Renal pelvis (tissue), 1 donor: ENCODE measurements at regions not wholly inside any gene's neighbourhood (a gene's known extent, or its start where the extent isn't known, plus 50 kb on each side); places are given as distances from the start of the nearest gene placed in this dataset.
"Not testable (repeated sequence)": the region's sequence is repeated elsewhere in the genome, so short reads cannot be mapped to it uniquely, and the experiment has no call there.

ENCODE experiments used
- DNase-seq: peaks from one replicate; pipeline ENCODE4 v3.0.0-alpha.2; 2013

DNA sequence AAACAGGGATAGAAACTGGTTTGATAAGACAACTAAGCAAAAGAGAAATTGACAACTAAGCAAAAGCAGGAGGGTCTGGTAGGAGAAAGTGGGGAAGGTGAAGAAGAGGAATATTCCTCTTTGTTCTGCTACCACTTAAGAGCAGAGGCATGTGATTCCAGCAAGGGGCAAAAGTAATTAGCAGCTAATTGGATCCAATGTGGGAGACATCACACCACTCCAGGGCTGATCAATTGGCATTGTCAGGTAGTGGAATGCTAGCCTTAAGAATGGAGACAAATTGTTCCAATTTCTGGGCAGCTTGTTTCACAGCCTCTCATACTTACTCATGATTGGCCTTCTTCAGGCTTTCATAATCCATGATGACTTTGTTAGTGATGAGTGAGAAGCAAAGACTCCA lies 547.1 kb upstream of the GCFC2 start:
- no peak for DNase-seq

DNA sequence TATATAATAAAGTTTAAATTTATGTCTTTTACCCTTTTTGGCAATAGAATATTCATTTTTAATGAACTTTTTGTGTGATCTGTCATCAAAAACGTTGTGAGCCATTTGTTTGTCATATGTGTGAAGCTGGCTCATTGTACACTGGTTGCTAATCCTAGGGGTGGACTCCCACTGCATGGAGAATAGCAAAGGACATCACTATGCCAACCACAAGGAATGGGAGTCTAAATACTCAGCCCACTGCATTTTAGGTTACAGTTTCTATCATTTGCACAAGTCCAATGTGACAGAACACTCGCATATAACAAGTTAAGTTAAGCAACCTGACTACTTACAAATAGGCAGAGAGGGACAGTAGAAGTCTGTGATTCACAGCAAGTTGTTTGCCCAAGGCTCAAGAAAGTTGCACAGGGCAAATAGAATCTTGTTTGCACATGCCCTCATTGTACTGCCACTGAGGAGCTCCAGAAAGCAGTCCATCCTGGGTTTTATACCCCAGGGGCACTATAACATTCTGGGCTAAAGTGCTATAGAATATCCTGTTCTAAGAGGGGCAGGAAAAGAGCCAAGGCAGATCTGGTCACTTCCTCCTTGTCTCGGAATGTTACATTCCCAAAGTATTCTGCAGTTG lies 545.9 kb upstream of the GCFC2 start:
- DNase-seq = no peak

DNA sequence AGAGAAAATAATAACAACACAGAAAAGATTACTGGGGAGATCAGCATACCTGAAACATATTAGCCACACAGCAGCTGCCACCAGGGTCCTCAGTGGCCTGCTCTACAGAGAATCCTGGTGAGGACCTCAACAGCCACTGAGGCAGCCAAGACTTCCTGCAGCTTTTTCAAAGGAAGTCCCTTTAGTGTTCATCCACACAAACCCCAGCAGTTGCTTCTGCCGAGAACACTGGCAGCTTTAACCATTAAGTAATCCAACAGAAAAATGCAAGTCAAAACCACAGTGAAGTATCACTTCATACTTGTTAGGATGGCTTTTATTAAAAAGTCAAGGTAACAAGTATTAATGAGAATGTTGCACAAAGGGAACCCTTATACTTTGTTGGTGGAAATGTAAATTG lies 542.0 kb upstream of the GCFC2 start:
- no peak for DNase-seq

DNA sequence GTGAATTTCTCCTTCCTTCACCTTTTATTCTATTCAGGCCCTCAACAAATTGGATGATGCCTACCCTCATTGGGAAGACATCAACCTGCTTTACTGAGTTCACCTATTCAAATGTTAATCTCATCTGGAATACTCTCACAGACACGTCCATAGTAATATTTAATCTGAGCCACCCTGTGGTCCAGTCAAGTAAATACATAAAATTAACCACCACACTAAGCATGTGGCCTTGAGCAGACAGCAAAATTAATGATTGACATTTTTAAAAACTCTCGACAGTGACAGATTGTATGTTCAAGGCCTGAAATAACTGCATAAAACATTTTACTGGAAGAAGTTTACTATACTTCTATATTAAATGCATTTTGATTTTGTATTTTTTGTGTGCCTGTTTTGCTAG lies 540.6 kb upstream of the GCFC2 start:
- no peak for DNase-seq

DNA sequence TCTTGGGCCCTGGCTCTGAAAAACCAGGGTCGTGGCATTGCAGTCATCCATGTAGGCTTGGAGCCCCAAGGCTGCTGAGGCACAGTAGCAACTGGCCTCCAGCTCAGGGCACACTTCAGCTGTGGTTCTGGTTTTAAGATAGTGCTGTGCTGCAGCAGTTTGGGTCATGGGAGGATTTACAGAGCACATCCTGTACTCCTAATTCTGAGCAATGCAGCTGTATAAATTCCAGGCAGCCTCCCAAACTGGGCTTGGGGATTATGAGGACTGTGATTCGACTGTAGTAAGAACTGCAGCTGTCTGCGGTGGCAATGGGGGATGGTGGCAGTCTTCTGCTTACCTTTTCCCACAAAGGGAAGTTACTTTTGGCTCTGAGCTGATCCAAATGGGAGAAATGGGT lies 536.3 kb upstream of the GCFC2 start:
- no peak for DNase-seq

DNA sequence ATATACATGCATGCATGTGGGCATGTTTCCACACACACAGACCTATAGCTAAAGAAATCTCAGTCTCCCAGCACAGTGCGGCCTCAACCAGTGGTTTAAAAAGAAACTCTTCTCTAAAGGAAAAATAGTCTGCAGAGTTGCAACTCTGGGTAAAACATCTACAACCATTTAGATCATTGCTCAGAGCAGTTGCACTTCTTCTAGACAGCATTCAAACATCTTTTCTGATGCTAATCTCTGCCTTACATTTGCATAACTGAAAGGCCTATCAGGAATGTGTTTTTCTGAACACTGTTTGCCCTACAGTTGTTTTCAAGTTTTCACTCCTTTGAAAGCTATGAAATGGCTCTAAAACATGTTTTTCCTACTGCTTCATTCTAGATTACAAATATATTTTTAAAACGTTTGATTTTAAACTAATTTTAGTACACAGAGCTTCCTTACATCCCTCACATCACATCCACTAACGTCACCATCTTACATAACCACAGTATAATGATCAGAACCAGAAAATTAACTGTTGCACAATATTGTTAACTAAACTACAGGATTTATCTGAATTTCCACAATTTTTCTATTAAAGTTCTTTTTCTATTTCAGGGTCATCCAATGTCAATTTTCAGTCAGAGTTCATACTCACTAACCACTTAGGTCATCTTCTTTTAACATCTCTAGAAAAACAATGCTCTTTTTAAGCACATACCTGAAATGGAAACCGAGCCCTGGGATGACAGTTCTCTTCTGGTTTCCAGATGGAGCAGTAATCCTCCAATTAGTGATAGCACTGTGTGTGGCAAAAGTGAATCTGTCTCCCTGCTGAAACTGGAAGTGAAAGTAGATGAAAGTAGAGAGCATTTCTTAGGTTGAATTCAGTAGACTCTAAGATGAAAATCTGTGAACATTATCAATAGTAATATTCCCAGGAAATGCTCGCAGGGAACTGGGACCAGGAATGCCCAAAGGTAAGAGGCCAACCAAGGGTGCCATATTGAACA lies 501.6 kb upstream of the GCFC2 start:
- DNase-seq = no peak

DNA sequence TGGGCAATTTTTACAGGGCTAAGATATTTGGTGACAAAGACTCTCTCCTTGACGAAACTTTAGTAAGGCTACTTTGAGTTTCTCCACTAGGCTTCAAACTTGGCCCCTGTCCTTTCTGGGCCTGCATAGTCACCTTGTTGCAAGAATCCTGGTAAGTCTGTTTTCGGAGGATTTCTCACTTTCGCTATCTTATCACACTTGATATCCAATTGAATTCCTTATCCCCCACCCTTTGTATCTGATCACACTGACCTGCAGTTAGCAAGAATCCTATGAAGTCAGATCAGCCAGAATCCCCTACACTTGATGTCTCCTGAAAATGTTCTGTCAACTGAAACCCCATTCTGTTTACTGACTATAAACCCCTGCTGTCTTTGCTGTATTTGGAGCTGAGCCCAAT lies 499.8 kb upstream of the GCFC2 start:
- no peak for DNase-seq

DNA sequence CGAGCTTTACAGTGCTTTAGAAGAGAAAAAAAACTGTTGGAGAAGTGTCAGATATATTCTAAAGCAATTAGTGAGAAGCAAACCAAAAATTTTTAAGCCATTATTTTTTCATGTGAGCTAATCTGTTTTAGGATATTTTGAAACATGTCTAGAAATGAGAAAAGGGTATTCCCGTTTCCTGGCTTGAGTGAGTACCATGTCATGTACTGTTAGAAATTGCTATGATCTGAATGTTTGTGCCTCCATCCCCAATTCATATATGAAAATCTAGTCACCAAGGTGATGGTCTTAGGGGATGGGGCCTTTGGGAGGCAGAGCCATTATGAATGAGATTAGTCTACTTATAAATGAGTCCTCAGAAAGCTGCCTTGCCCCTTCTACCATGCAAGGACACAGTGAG lies 493.3 kb upstream of the GCFC2 start:
- DNase-seq = no peak

DNA sequence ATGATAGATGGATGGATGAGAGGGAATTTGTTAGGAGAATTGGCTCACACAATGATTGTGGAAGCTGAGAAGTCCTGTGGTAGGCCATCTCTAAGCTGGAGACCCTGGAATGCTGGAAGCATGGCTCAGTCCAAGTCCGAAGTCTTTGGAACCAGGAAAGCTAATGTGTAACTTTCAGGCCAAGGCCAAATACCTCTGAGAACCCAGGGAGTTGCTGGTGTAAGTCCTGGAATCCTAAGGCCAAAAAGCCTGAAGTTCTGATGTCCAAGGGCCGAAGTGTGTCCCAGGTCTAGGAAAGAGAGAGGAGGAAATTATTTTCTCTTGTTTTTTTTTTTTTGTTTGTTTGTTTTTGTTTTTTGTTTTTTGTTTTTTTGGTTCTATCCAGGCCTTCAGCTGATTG lies 492.2 kb upstream of the GCFC2 start:
- DNase-seq = no peak

DNA sequence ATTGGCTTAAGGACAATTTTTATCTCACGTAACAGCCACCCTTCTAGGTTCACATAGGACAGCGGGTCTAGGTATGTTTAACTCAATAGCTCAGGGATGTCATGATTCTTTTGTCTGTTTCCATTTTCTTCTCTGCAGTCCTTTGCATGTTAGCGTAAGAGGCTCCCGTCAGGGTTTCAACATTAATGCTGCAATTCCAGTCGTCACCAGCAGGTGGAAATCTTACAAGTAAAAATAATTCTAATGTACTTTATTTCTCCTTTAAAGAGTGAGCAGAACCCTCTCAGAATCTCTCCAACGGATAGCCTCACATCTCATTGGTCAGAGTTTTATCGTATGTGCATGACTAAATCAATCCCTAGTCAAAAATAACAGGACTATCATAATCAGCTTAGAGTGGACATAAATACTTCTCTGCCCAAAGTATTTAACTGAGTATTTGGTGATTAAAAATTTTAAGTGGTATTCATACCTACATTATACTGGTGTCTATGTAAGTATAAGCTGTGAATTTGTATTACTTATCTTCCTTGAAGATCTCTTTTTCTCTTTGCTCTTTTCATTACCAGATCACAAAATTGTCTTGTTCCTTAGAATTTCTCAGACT lies 487.2 kb upstream of the GCFC2 start:
- peak; percentile 73 for DNase-seq

DNA sequence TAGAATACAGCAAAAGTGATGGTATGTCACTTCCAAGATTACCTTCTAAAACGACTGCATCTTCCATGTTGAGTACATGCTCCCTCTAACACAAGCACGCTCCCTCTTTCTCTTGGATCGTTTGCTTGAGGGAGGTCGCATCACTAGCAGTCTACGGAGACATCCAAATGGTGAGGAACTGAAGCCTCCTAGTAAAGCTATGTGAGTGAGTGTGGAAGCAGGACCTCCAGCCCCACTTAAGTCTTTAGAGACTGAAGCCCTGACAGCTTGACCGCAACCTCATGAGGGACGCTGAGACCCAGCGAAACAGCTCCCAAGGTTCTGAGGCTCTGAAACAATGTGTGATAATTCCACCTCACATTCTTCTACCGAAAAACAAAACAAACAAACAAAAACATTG lies 486.7 kb upstream of the GCFC2 start:
- no peak for DNase-seq

DNA sequence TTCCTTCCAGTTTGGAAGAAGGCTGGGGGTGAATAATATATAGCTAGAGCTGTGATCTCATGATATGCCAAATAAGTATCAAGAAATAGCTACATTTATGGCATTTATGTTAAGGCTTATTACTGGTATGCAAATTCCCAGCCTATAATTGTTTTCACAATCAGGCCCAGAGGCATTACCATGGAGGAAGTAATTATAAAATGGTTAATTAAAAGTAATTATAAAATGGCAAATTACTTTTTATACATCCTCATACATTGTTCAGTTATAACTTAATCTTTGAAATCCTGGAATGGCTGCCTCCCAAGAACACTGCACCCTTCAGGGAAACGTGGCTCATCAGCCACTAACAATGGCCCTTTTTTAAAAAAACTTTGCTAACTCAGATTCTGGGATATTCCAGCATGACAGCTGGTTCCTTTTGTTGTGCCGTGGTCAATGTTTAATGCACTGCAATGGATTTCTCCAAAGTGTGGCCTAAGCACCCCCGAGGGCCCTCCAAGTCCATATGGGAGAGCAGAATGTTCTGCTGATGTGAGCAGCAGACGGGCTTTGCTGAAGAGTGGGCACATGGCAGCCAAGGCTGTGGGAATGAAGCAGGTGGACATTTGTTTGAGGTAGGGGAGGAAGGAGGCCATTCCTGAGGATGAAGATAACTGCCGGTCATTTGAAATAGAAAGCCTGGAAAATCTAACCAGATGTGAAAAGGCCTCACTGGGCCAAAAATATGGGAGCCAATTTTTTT lies 483.5 kb upstream of the GCFC2 start:
- no peak for DNase-seq

DNA sequence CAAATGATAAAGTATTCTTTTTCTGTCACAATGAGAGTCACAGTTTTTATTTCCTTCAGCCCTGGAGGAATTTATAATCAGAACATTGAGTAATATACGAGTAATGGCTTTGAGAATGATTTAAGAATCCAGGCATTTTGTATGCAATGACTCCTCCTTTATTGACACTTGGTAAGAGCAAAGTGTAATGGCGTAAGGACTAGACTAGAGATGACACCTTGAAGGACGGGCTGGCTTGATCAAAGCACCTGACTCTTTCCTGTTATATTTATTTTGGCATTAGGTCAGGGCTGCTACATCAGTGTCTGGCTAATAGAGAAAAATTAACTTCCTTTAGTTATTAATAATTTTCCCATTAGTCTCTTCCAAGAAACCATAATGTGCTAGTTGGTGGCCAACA lies 482.4 kb upstream of the GCFC2 start:
- no peak for DNase-seq

DNA sequence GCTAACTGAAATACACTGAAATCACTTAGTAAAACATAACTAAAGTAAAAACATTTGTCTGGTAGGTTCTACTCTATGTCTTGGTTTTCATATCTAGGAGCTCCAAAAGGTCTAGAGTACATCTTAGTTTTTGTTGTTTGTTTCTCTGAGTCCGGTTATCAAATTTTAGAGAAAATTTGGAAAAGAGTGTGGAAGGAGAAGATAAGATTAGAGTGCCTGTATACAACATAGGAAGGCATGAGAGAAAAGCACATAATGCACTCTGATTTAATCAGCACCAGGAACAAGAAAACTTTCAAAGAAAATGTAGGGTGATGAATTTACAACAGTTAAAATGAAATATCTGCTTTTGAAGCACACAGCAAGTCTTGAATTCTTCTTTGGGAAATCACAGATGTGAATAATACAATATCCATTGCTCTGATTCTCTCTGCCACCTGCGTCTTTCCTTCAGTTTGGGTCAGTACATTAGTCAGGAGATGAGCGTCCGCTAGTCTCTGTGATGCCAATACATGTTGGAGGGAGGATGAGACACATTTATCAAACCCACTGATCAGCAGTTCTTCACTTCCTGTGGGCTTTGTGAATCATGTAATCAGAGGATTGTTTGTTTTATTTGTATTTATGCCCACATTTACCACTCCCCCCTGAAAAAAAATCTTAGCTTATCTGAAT lies 477.8 kb upstream of the GCFC2 start:
- DNase-seq = no peak

DNA sequence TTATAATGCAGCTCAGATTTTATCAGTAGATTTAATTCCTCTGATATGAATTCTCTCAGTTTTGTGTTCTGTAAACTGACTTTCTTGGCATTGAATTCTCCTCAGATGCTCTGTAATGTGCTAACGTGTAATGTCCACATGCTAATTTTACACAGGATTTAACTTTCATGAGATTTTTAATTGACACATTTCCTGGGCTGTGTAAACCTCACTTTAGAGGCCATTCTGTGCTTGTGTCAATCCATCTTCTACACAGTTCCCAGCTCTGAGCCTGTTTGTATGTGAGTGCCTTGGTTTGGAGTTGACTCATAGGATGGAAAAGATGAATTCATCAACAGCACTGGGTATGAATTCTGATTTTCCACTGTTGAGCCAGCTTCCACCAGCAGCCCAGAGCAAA lies 476.7 kb upstream of the GCFC2 start:
- no peak for DNase-seq

DNA sequence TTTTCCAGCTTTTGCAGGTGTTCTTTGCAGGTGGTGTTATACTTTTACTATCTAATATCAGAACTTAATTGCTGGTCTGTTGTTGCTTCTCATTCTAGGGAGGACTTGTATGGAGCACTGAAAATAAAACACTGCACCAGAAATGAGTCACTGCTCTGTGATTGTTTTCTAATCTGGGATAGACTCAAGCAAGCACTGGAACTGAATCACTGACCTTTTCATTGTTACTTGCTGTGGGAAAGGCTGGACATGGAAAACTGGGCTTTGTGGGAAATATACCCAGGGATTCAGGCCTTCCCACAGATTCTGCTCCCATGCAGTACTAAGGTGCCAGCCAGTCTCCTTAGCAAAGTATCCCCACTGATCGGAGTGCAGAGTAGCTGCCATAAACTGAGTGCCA lies 470.0 kb upstream of the GCFC2 start:
- DNase-seq = no peak

DNA sequence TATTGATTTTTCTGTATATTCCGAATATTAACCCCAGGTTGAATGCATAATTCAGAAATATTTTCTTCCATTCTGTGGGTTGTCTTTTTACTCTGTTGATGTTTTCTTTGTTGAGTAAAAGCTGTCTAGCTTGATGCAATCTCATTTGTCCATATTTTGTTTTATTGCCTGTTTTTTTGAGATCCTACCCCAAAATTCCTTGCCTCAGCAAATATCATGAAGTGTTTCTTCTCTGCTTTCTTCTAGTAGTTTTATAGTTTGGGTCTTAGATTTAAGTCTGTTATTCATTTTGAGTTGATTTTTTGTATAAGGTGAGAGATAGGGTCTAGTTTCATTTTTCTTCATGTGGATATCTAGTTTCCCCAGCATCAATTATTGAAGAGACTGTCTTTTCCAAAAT lies 467.9 kb upstream of the GCFC2 start:
- no peak for DNase-seq

DNA sequence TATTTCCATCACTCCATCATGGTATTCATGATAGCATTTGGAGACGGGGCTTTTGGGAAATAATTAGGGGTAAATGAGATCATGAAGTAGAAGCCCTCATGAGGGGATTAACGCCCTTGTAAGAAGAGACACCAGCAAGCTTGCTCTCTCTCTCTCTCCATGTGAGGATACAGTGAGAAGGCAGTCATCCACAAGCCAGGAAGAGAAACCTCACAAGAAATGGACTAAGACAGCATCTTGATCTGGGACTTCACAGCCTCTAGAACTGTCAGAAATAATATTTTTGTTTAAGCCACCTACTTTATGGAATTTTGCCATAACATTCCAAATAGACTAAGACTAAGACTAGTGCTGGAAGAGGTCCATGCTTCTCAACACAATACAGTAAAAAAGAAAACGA lies 464.6 kb upstream of the GCFC2 start:
- no peak for DNase-seq

DNA sequence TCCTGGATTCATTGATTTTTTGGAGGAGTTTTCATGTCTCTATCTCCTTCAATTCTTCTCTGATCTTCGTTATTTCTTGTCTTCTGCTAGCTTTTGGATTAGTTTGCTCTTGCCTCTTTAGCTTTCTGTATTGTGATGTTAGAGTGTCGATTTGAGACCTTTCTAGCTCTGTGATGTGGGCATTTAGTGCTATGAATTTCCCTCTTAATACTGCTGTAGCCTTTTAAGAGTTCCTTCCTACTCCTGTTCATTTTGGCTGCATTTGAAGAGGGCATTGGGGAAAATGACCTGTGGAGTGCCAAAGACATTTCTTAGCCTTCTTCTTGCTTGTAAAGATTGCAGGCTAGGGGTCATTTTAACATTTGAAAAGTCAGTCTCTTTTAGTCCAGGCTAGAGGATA lies 463.8 kb upstream of the GCFC2 start:
- no peak for DNase-seq

DNA sequence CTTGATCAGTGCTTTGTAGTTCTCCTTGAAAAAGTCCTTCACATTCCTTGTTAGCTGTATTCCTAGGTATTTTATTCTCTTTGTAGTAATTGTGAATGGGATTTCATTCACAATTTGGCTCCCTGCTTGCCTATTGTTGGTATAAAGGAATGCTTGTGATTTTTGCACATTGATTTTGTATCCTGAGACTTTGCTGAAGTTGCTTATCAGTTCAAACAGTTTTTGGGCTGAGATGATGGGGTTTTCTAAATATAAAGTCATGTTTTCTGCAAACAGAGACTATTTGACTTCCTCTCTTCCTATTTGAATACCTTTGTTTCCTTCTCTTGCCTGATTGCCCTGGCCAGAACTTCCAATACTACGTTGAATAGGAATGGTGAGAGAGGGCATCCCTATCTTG lies 462.5 kb upstream of the GCFC2 start:
- DNase-seq = not testable (repeated sequence)

DNA sequence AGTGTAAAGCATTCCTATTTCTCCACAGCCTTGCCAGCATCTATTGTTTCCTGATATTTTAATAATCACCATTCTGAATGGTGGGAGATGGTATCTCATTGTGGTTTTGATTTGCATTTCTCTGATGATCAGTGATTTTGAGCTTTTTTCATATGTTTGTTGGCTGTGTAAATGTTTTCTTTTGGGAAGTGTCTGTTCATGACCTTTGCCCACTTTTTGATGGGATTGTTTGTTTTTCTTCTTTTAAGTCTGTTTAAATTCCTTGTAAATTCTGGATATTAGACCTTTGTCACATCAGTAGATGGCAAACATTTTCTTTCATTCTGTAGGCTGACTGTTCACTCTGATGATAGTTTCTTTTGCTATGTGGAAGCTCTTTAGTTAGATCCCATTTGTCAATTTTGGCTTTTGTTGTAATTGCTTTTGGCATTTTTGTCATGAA lies 461.5 kb upstream of the GCFC2 start:
- not testable (repeated sequence) for DNase-seq

DNA sequence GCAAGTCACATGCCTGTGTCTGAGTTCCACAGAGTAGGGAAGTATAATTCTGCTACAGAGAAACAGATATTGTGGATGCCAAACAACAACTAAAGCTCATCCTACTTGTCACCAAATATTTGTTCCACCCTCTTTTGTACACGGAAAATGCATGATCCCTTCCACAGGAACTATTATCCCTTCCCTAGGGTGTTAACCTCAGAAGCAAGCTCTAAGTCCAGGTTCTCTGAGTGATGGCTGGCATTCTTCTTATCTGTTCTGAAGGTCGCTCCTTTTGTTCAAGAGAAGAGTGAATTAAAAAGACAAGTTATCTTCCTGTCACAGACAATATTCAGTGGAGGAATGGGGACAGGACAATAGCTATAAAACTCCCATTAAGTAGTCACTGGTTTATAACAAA lies 460.1 kb upstream of the GCFC2 start:
- DNase-seq = no peak
